CD4-positive, alpha-beta T cell (primary cell): ENCODE measurements at regions not wholly inside any gene's neighbourhood (a gene's known extent, or its start where the extent isn't known, plus 50 kb on each side); places are given as distances from the start of the nearest gene placed in this dataset.
A peak's percentile ranks its signal among the peaks of the same experiment; 100 is the strongest.
"Not testable (repeated sequence)": the region's sequence is repeated elsewhere in the genome, so short reads cannot be mapped to it uniquely, and the experiment has no call there.

Experiments used
- ATAC-seq: fragments of 200-7000 bp; cut with Tn5 transposase; one replicate; pipeline ENCODE4 v1.10.0; 2022; ENCODE audit warnings: mild to moderate bottlenecking; ENCODE audit not compliant: poor library complexity
- CTCF ChIA-PET: fragments of 350-600 bp; sonication (Branson Sonifier 250); formaldehyde crosslinking; loops from one replicate; lab custom pipeline; 2021; ENCODE audit warnings: antibody characterized with exemption, inconsistent platforms; lab: Charles Lee
- POLR2A ChIA-PET: fragments of 350-600 bp; sonication (Branson Sonifier 250); formaldehyde crosslinking; loops from one replicate; lab custom pipeline; 2021; ENCODE audit warnings: antibody characterized with exemption, inconsistent platforms; lab: Charles Lee
- DNase-seq, 14 experiments: peaks; one replicate each; pipeline ENCODE4 v3.0.0-alpha.2; 2013 to 2020; ENCODE audit warnings: mixed read lengths in 2 of 14
- H3K27ac ChIP-seq, 2 donors: one replicate each; pipeline versions ENCODE4 v1.5.1 to v1.7.0; 2013; ENCODE audit warnings: low read length in 2 of 2, low read depth in 1 of 2, mild to moderate bottlenecking in 1 of 2
- H3K27me3 ChIP-seq, 2 experiments: 1 replicate in 1 of 2; 2 replicates in 1 of 2; pipeline versions ENCODE4 v1.6.1 to v1.7.0; 2013; ENCODE audit warnings: low read length in 2 of 2, control low read depth in 1 of 2, mild to moderate bottlenecking in 1 of 2, moderate library complexity in 1 of 2; ENCODE audit not compliant: insufficient read depth in 2 of 2, control insufficient read depth in 1 of 2
- H3K36me3 ChIP-seq: one replicate; pipeline ENCODE4 v1.6.1; 2013; ENCODE audit warnings: low read length, control low read depth; ENCODE audit not compliant: insufficient read depth
- H3K4me1 ChIP-seq: one replicate; pipeline ENCODE4 v1.6.1; 2013; ENCODE audit warnings: low read length, control low read depth; ENCODE audit not compliant: insufficient read depth
- H3K4me3 ChIP-seq: one replicate; pipeline ENCODE4 v1.5.1; 2013; ENCODE audit warnings: mild to moderate bottlenecking, low read length, moderate library complexity
- H3K9me3 ChIP-seq, 2 experiments: 1 replicate in 1 of 2; 2 replicates in 1 of 2; pipeline versions ENCODE4 v1.6.1 to v1.7.0; 2013; ENCODE audit warnings: low read length in 2 of 2, mild to moderate bottlenecking in 2 of 2, control low read depth in 1 of 2, moderate library complexity in 1 of 2; ENCODE audit not compliant: control insufficient read depth in 1 of 2, insufficient read depth in 1 of 2
- H3K27ac Mint-ChIP-seq: one replicate; pipeline ENCODE4 v1.8.0; 2020; ENCODE audit warnings: mixed read lengths
- H3K27me3 Mint-ChIP-seq: one replicate; pipeline ENCODE4 v1.8.0; 2021; ENCODE audit warnings: mixed read lengths
- H3K36me3 Mint-ChIP-seq: one replicate; pipeline ENCODE4 v1.8.0; 2021; ENCODE audit warnings: low read depth, mixed read lengths
- H3K4me1 Mint-ChIP-seq: one replicate; pipeline ENCODE4 v1.8.0; 2021; ENCODE audit warnings: low read depth, mixed read lengths
- H3K4me3 Mint-ChIP-seq: one replicate; pipeline ENCODE4 v1.8.0; 2020; ENCODE audit warnings: mild to moderate bottlenecking, mixed read lengths
- H3K9me3 Mint-ChIP-seq: one replicate; pipeline ENCODE4 v1.8.0; 2020; ENCODE audit warnings: mixed read lengths
- intact Hi-C, 2 experiments: fragments of 100-400 bp; cut with DNase I in 1 of 2; cut with micrococcal nuclease in 1 of 2; formaldehyde crosslinking; loops; one replicate each; pipeline versions ENCODE4 v1.15.1 to v1.9.0; 2023 to 2025; cut with DNase I, micrococcal nuclease
- TF ChIP-seq, protein P1 (sequence below): fragments of 200-600 bp; IDR thresholded peaks from one replicate; pipeline ENCODE4 v1.8.0; 2022; ENCODE audit warnings: antibody characterized with exemption, mild to moderate bottlenecking

DNA sequence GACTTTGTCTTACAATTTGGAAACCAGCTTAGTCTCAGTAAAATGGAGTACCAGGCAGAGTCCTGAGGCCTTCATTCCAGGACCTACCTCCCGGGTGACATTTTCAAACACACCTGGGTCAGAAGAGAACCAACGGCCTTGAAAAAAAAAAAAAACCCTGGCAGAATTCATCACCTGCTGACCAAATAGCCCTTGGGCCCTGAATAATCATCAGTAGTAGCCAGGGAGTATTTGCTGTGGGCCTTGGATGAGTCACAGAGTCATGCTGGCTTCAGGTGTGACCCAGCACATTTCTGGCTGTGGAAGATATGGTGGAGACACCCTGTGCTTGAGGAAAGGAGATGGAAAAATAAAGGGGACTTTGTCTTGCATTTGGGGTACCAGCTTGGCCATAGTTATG lies 92.2 kb downstream of the LPAR4 start:
- Mint-ChIP-seq H3K4me1 (no peaks in the 10 kb centered on the region), H3K27me3 (no peaks in the 10 kb centered on the region), H3K4me3 (no peak overlapping the region), H3K27ac (no peak overlapping the region), H3K36me3 (no peaks in the 10 kb centered on the region), H3K9me3 (no peaks in the 10 kb centered on the region)
- ATAC-seq, result no peak
- no peak for DNase-seq
- no peaks in the 10 kb centered on the region for H3K27me3 ChIP-seq
- no peaks in the 10 kb centered on the region for H3K9me3 ChIP-seq
- H3K4me1 ChIP-seq, result no peaks in the 10 kb centered on the region
- POLR2A ChIA-PET, result no interaction called here
- intact Hi-C loops, result no loop called here
- CTCF ChIA-PET, result interaction anchor here (0.5 kb wide), 1 partner anchor 22 kb away, joined by 3 read pairs; no protein-coding TSS in a partner anchor
- H3K27ac ChIP-seq, result no peak overlapping the region
- no peaks in the 10 kb centered on the region for H3K36me3 ChIP-seq
- TF ChIP-seq, protein P1, sequence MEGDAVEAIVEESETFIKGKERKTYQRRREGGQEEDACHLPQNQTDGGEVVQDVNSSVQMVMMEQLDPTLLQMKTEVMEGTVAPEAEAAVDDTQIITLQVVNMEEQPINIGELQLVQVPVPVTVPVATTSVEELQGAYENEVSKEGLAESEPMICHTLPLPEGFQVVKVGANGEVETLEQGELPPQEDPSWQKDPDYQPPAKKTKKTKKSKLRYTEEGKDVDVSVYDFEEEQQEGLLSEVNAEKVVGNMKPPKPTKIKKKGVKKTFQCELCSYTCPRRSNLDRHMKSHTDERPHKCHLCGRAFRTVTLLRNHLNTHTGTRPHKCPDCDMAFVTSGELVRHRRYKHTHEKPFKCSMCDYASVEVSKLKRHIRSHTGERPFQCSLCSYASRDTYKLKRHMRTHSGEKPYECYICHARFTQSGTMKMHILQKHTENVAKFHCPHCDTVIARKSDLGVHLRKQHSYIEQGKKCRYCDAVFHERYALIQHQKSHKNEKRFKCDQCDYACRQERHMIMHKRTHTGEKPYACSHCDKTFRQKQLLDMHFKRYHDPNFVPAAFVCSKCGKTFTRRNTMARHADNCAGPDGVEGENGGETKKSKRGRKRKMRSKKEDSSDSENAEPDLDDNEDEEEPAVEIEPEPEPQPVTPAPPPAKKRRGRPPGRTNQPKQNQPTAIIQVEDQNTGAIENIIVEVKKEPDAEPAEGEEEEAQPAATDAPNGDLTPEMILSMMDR, result no peak
- H3K4me3 ChIP-seq, result no peak overlapping the region

DNA sequence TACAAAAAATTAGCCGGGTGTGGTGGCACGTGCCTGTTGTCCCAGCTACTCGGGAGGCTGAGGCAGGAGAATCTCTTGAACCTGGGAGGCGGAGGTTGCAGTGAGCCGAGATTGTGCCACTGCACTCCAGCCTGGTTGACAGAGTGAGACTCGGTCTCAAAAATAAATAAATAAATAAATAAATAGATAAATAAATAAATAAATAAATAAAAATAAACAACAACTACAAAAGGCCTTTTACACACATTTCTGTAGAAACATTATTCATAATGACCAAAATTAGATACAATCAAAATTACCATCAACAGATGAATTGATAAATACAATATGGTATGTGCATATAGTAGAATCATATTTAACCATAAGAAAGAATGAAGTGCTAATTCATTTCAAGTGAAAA lies 96.7 kb downstream of the LPAR4 start:
- H3K9me3 Mint-ChIP-seq, ATAC-seq, H3K36me3 Mint-ChIP-seq, H3K27ac ChIP-seq, CTCF ChIA-PET, DNase-seq, H3K4me1 Mint-ChIP-seq, H3K4me1 ChIP-seq, H3K36me3 ChIP-seq, H3K27me3 Mint-ChIP-seq, H3K4me3 ChIP-seq, POLR2A ChIA-PET, H3K27me3 ChIP-seq, intact Hi-C loops, H3K9me3 ChIP-seq, H3K4me3 Mint-ChIP-seq, H3K27ac Mint-ChIP-seq: not testable (repeated sequence)

DNA sequence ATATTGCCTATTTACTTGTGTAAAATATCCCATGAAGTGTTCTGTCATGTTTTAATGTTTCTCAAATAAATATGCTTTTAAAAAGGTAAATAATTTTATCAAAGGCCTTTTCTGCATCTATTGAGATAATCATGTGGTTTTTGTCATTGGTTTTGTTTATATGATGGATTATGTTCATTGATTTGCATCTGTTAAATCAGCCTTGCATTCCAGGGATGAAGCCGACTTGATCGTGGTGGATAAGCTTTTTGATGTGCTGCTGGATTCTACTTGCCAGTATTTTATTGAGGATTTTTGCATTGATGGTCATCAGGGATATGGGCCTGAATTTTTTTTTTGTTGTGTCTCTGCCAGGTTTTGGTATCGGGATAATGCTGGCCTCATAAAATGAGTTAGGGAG lies 63.9 kb upstream of the P2RY10 start:
- H3K27ac ChIP-seq, DNase-seq, POLR2A ChIA-PET, H3K27me3 Mint-ChIP-seq, H3K4me1 Mint-ChIP-seq, H3K27me3 ChIP-seq, H3K27ac Mint-ChIP-seq, H3K4me3 ChIP-seq, H3K9me3 ChIP-seq, H3K4me3 Mint-ChIP-seq, ATAC-seq, H3K36me3 Mint-ChIP-seq, H3K9me3 Mint-ChIP-seq, H3K4me1 ChIP-seq, H3K36me3 ChIP-seq: not testable (repeated sequence)
- intact Hi-C loops, result loop anchor here in 1 of 2 experiments (10.0 kb wide), 2 partner anchors 326 to 534 kb away; no protein-coding TSS in a partner anchor
- CTCF ChIA-PET, result interaction anchor here (0.6 kb wide), 1 partner anchor 548 kb away, joined by 3 read pairs; no protein-coding TSS in a partner anchor

DNA sequence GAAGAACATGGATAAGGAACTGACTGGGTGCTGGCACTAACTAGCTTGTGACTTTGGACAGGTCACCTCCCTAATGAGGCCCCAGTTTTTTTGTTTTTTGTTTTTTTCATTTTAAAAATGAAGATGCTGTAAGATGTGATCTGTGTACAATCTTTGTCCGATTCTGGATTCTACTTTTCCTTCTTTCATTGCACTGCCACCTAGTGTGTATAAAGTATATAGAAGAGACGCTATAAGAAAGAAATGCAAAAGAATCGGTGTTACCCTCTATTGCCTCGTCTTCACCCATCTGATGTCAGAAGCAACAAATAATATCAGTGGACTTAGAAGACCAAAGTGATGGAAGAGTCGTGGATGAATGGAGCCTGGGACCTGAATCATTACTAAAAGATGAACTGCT lies 58.6 kb upstream of the P2RY10 start:
- ATAC-seq (peak; percentile 71), DNase-seq (peak in 3 of 14 experiments; percentile 28 to 40 (median 36))
- intact Hi-C loops, result loop anchor here (5.0 to 10.0 kb wide), 3 partner anchors 332 to 528 kb away; no protein-coding TSS in a partner anchor
- Mint-ChIP-seq H3K4me1 (peaks cover 8% of the 10 kb centered on the region), H3K27ac (no peak overlapping the region), H3K4me3 (no peak overlapping the region), H3K36me3 (no peaks in the 10 kb centered on the region), H3K27me3 (no peaks in the 10 kb centered on the region), H3K9me3 (no peaks in the 10 kb centered on the region)
- TF ChIP-seq, protein P1, result peak; percentile 53
- Histone ChIP-seq H3K27ac (no peak overlapping the region), H3K27me3 (no peaks in the 10 kb centered on the region), H3K9me3 (no peaks in the 10 kb centered on the region), H3K36me3 (no peaks in the 10 kb centered on the region), H3K4me3 (no peak overlapping the region), H3K4me1 (no peaks in the 10 kb centered on the region)
- ChIA-PET CTCF (interaction anchor here (0.8 to 0.9 kb wide), 2 partner anchors 109 to 195 kb away, joined by 3 read pairs; no protein-coding TSS in a partner anchor), POLR2A (no interaction called here)
